ENCODE measurements at regions not wholly inside any gene's neighbourhood (a gene's known extent, or its start where the extent isn't known, plus 50 kb on each side); places are given as distances from the start of the nearest gene placed in this dataset.

- Histone ChIP-seq H3K9me3 (no peaks in the 10 kb centered on the region), H3K27me3 (no peaks in the 10 kb centered on the region), H3K27ac (no peak overlapping the region), H3K4me3 (no peak overlapping the region), H3K36me3 (no peaks in the 10 kb centered on the region), H3K4me1 (ENCODE audit: insufficient read depth) (no peaks in the 10 kb centered on the region)
- intact Hi-C loops (cut with DNase I), result loop anchor here in 1 of 4 donors (10.0 kb wide), 1 partner anchor 48 kb away; no protein-coding TSS in a partner anchor
- DNase-seq, result no peak
- 86 to 92% (median 91%) methylated on average over 5 of the region's 5 CpGs for WGBS, 3 donors
- TF ChIP-seq POLR2A (IDR thresholded peaks at IDR 0.05), result no peak
- no peak for TF ChIP-seq EP300 (IDR thresholded peaks at IDR 0.05)
- no peak for TF ChIP-seq CTCF (IDR thresholded peaks at IDR 0.05)
Observed at GRCh38 chr20:24742989-24743388, 206.1 kb upstream of the CST7 start.

- no peak for TF ChIP-seq EP300 (IDR thresholded peaks at IDR 0.05)
- no peak for TF ChIP-seq CTCF (IDR thresholded peaks at IDR 0.05)
- no peak for TF ChIP-seq POLR2A (IDR thresholded peaks at IDR 0.05)
- Histone ChIP-seq H3K27me3 (no peaks in the 10 kb centered on the region), H3K9me3 (no peaks in the 10 kb centered on the region), H3K36me3 (no peaks in the 10 kb centered on the region), H3K4me3 (no peak overlapping the region), H3K4me1 (ENCODE audit: insufficient read depth) (no peaks in the 10 kb centered on the region), H3K27ac (no peak overlapping the region)
- DNase-seq, result no peak
- 69 to 73% (median 71%) methylated on average over 5 of the region's 5 CpGs for WGBS, 3 donors
- intact Hi-C loops (cut with DNase I), result loop anchor here in 1 of 4 donors (10.0 kb wide), 1 partner anchor 49 kb away; no protein-coding TSS in a partner anchor
Observed at GRCh38 chr20:24743641-24744040, 205.4 kb upstream of the CST7 start.

GRCh38 chr20:24744747-24745146 lies 204.3 kb upstream of the CST7 start:
- intact Hi-C loops (cut with DNase I), result loop anchor here in 1 of 4 donors (10.0 kb wide), 1 partner anchor 50 kb away; no protein-coding TSS in a partner anchor
- Histone ChIP-seq H3K27ac (no peak overlapping the region), H3K27me3 (no peaks in the 10 kb centered on the region), H3K9me3 (no peaks in the 10 kb centered on the region), H3K4me3 (no peak overlapping the region), H3K36me3 (no peaks in the 10 kb centered on the region), H3K4me1 (ENCODE audit: insufficient read depth) (no peaks in the 10 kb centered on the region)
- DNase-seq, result no peak
- 84 to 94% (median 85%) methylated on average over 3 of the region's 3 CpGs for WGBS, 3 donors
- TF ChIP-seq POLR2A (IDR thresholded peaks at IDR 0.05), result no peak
- TF ChIP-seq CTCF (IDR thresholded peaks at IDR 0.05), result no peak
- TF ChIP-seq EP300 (IDR thresholded peaks at IDR 0.05), result no peak

- no peak for DNase-seq
- WGBS, 3 donors, result 88 to 91% (median 90%) methylated on average over 6 of the region's 6 CpGs
Observed at GRCh38 chr20:24745206-24745605, 203.9 kb upstream of the CST7 start.

More at GRCh38 chr20:24745206-24745605, 203.9 kb upstream of the CST7 start:
- no peaks in the 10 kb centered on the region for H3K27me3 ChIP-seq
- H3K9me3 ChIP-seq, result no peaks in the 10 kb centered on the region
- no peak overlapping the region for H3K4me3 ChIP-seq
- H3K36me3 ChIP-seq, result no peaks in the 10 kb centered on the region
- H3K27ac ChIP-seq, result no peak overlapping the region
- H3K4me1 ChIP-seq (ENCODE audit: insufficient read depth), result no peaks in the 10 kb centered on the region
- intact Hi-C loops (cut with DNase I), result loop anchor here in 1 of 4 donors (10.0 kb wide), 1 partner anchor 50 kb away; no protein-coding TSS in a partner anchor
- no peak for TF ChIP-seq EP300 (IDR thresholded peaks at IDR 0.05)
- no peak for TF ChIP-seq POLR2A (IDR thresholded peaks at IDR 0.05)
- no peak for TF ChIP-seq CTCF (IDR thresholded peaks at IDR 0.05)

Data from ovary (tissue), 7 donors.